Renal pelvis (tissue), 1 donor: ENCODE measurements at regions not wholly inside any gene's neighbourhood (a gene's known extent, or its start where the extent isn't known, plus 50 kb on each side); places are given as distances from the start of the nearest gene placed in this dataset.

Source experiments
- DNase-seq: peaks from one replicate; pipeline ENCODE4 v3.0.0-alpha.2; 2013

DNA sequence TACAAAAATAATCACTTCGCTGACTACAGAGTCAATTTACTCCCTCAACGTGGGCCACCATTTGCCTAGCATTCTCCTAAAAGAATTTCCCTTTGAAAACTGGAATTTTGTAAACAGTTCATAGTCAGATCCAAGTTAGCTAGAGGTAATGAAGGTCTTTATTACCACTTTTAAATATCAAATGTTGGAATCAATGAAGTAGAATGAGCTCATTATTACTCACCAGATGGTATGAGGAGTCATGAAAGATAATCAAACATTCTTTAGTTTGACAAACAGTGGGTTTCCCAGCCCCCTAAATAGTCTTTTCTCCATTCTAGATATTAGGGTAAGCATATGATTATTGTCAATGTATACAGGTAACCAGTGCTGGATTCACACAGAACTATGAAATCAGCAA is 455.7 kb upstream of the THBS1 start:
- DNase-seq: no peak

DNA sequence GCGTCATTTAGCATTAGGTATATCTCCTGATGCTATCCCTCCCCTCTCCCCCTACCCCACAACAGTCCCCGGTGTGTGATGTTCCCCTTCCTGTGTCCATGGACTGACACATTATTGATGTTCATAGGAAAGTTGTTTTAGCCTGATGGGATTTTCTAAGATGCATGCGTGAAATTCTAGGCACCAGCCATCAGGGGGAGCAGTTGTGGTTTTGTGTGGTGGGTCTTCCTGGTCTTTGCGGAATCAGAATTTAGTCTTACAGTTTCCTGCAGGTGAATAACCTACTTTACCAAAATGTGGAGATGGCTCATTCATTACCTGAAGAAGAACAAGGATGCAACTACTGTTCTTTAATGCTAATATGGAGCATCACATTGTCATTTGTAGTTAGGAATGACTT is 455.0 kb upstream of the THBS1 start:
- DNase-seq: no peak

GRCh38 chr15:39127151-39127790 is 453.6 kb upstream of the THBS1 start:
- DNase-seq: no peak

DNA sequence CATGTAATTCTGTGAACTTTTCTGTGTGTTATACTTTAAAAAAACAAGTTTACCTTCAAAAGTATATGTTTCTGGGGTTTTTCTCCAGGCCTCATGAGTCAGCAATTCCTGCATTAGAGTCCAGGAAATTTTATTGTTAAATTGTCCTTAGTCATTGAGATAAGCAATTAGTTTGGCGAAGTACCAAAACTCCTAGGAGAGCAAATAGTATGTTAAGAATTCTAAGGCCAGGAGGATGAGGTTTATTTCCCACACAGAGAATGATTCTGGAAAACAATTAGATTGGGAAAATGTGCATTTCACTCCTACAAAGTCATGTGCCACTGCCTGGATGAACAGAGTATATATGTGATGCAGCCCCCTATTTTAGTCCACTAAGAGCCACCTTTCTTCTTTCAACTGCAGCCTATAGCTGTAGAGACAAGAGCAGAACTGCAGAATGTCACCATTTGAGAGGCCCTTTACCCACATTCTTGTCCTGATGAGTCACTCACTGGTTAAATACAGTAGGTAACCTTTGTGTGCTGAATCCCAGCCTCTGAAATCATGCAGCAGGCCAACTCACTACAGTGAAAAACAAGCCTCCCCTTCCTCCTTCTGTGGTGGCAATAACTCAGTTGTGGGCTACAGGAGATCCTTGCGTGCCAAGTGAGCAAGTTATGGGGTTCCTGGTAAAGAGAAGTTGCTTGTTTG is 452.8 kb upstream of the THBS1 start:
- DNase-seq: peak; percentile 49

- DNase-seq: no peak
Observed at GRCh38 chr15:39128746-39129145, 452.1 kb upstream of the THBS1 start.

DNA sequence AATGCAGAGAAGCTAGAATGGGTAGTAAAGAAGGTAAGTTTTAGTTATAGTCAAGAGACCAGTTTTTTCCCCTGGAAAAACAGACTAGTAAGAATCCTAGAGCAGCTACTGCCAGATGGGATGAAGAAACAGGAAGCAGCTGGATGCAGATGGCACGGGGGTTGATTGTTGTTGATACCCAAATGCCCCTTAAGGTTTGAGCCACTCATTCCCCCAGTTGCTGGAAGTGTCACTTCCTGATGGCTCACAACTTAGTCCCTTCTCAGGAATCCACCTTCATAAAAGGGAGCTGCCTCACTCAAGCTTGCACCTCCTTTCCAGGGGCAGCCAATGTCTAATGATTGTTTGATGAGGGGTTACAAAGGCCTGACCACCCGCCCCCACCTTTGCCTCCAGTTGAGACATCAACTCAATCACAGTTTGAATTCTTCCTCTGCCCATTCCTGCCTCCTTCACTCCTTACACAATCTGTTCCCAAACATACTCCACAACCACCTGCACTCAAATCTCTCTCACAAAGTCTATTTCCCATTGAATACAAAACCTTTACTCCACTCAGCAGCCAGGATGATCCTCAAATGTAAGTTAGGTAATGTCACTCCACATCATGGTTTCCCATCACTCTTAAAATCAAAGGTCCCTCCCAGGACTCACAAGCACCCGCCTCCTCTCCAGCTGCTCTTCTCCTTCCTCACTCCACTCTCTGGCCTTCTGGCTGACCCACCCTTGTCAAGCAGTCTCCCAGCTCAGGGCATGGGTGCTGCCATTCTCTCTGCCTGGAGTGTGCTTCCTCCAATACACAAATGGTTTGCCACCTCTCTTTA is 450.1 kb upstream of the THBS1 start:
- no peak for DNase-seq

- no peak for DNase-seq
Observed at GRCh38 chr15:39131609-39132008, 449.3 kb upstream of the THBS1 start.

GRCh38 chr15:39132070-39132469 is 448.8 kb upstream of the THBS1 start:
- DNase-seq: no peak

- DNase-seq: no peak
Observed at GRCh38 chr15:39132954-39133600, 447.8 kb upstream of the THBS1 start.

DNA sequence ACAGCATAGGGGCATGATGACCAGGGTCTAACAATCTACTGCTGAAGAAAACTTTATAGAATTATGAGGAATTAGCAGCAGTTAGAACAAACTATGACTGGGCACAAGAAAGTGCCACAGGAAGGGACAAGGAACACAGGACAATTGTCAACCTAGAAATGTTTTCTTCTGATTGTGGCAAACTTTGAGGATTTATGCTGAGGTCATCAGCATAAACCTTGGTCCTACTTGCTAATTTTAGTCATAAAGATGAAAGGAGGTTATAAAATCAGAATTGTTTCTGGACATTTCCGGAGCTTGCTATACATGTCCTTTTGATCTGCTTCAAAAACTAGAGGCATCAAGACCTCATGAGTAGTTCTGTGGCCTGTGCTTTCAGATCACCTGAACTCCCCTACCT is 446.6 kb upstream of the THBS1 start:
- no peak for DNase-seq

- DNase-seq: no peak
Observed at GRCh38 chr15:39135989-39136388, 444.9 kb upstream of the THBS1 start.

- DNase-seq: no peak
Observed at GRCh38 chr15:39139431-39140059, 441.3 kb upstream of the THBS1 start.

- no peak for DNase-seq
Observed at GRCh38 chr15:39140060-39140604, 440.7 kb upstream of the THBS1 start.

GRCh38 chr15:39142500-39142899 is 438.4 kb upstream of the THBS1 start:
- no peak for DNase-seq

DNA sequence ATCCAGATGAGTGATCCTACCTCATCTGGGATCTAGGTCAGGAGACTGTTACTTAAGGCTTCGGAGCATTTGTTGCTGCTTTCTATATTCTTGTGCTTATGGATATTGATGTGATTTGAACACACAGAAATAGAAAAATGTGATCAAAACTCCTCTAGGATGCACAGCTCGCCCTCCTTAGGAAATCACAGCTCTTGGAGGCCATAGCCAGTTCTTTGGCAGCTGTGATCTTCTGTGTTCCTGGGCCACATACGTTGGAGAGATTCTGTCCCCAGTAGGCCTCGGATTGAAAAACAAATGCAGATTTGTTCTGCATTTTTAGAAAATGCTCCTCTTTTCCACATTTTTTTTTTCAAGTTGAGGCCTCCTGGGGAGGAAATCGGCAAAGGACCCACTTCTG is 437.4 kb upstream of the THBS1 start:
- no peak for DNase-seq

- DNase-seq: no peak
Observed at GRCh38 chr15:39144051-39144450, 436.8 kb upstream of the THBS1 start.

DNA sequence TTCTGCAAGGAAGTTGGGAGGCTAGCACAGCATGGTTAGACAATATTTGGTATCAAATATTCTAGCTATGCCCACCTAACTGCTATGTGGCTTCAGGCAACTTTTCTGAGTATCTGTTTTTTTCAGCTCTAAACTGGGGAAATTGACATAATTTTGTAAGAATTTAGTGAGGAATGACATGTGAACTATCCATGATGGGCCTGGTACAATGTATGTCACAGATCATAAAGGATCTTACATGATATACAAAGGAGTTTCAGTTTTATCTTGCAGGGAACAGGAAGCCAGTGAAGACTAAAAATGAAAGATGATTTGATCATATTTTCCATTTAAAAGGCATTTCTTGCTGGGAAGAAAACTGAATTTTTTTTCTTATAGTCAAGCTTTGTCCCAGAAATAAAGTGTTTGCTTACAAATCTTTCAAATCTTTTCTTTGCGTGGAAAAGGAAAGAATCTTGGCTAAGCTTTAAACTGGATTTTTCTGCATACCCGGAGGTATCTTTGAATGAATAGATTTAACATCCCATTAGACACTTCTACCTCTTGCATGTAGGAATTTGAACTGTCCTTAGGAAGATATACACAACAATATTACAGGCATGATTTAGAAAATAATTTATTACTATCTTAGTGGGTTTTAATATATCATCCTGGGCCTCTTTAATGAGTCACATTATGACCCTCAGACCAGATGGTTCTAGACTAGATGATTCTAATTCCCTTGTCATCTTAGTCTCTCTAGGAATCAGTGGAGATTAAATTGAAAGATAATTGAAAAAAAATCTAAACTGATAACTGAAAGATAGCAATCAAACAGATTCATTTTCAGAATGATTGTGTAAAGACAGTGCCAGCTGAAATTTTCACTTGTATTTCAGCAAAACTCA is 436.0 kb upstream of the THBS1 start:
- no peak for DNase-seq

DNA sequence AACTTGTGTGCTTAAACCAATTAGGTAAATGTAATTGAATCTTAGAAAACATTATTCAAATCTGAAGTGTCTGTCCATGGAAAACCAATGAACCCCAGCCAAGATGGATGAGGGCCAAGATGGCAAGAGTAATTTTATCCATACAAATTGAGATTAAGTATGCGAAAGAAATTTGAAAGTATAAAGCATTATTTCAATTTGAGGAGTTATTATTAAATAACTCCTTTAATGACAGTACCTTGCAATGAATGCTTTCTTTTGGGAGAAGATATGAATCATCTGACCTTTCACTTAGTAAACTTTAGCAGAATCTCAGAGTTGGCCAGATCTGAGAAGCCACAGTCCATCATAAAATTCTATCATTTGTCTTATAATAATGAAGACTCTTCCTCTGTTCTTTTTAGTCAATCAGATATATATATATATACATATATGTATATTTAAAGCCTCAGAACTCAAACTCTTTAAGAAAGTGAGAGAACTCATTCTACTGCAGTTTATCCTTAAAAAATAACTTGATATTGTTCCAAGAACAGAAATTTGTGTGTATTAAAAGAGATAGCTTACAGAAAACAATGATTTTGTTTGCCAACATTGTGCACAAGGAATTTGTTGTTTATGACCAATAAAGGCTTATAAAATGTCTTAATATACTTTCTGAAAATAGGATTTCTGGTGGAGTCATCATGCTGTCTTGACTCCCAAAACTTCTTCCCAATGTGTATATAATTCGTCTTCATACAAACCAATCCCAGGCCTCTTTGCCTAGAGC is 434.8 kb upstream of the THBS1 start:
- no peak for DNase-seq

GRCh38 chr15:39149636-39150150 is 431.2 kb upstream of the THBS1 start:
- DNase-seq: no peak

GRCh38 chr15:39151545-39151944 is 429.3 kb upstream of the THBS1 start:
- no peak for DNase-seq
